SK-N-MC (cell line): ENCODE measurements at regions not wholly inside any gene's neighbourhood (a gene's known extent, or its start where the extent isn't known, plus 50 kb on each side); places are given as distances from the start of the nearest gene placed in this dataset.

Source experiments
- DNase-seq: peaks from one replicate; pipeline ENCODE4 v3.0.0-alpha.2; 2011; ENCODE audit warnings: low read depth, low spot score
- H3K27ac ChIP-seq: fragments of 200-600 bp; sonication (generic); 2 replicates; pipeline ENCODE4 v1.5.1; 2016; ENCODE audit warnings: mixed run types
- H3K36me3 ChIP-seq: fragments of 200-600 bp; sonication (generic); 2 replicates; pipeline ENCODE4 v1.6.1; 2017; ENCODE audit warnings: antibody characterized with exemption, low read length, mixed read lengths; ENCODE audit not compliant: insufficient read depth
- H3K4me3 ChIP-seq: fragments of 200-600 bp; sonication (generic); 2 replicates; pipeline ENCODE4 v1.5.1; 2016
- H3K9ac ChIP-seq: fragments of 200-600 bp; sonication (generic); 2 replicates; pipeline ENCODE4 v1.8.0; 2017; ENCODE audit warnings: mixed run types, mixed read lengths; ENCODE audit not compliant: insufficient read length
- H3K9me3 ChIP-seq: fragments of 200-600 bp; sonication (generic); 2 replicates; pipeline ENCODE4 v1.6.1; 2017; ENCODE audit warnings: low read depth, mild to moderate bottlenecking, antibody characterized with exemption, low read length, moderate library complexity, mixed read lengths
- EZH2 ChIP-seq: fragments of 200-600 bp; sonication (generic); IDR thresholded peaks from one replicate; pipeline ENCODE4 v1.6.1; 2017; ENCODE audit warnings: antibody characterized with exemption
- FOXP2 ChIP-seq: optimal IDR thresholded peaks from 2 replicates; pipeline ENCODE3; 2011; ENCODE audit warnings: mild to moderate bottlenecking, moderate library complexity; ENCODE audit not compliant: insufficient read depth; ENCODE audit errors: extremely low read length, control extremely low read depth
- POLR2AphosphoS5 ChIP-seq: IDR thresholded peaks from 2 replicates; pipeline ENCODE4 v1.6.1; 2012; ENCODE audit warnings: mild to moderate bottlenecking, low read depth, low read length, borderline replicate concordance

DNA sequence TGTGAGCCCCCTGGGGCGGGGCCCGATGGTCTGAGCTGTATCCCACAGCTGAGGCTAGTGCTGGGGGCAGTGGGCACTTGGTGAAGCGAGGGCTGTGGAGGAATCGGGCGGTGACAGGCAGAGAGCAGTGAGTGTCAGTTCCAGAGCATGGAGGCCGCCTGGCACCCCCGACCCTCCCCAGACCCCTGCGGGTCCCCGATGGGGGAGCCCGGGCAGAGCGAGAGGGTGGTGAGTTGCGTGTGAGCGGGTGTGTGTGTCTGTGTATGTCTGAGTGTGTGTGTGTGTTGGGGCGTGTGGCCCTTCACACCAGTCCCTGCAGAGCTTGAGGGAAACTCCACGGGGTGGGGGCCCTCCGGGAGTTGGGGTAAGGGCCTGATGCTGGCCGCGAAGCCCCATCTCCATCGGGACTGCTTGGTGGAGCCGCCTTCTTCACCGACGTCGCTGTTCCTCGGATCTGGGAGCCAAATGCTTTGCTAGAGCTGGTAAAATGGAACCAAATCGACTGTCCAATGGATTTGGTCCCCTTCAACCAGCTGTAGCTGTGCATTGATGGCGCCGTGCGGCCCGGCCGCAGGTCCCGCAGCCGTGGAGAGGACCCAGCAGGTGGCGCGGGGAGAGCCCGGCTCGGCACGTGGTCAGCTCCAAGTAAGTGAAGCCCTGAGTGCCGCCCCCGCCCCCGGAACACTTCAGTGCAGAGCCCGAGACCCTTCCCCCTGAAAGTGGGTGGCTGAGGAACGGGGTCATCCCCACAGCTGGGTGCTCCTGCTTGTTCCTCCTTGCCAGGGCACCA, 77.7 kb upstream of the SLCO4A1 start:
- Histone ChIP-seq H3K9me3 (no peaks in the 10 kb centered on the region), H3K9ac (no peak overlapping the region), H3K27ac (no peak overlapping the region), H3K4me3 (no peak overlapping the region), H3K36me3 (no peaks in the 10 kb centered on the region)
- TF ChIP-seq EZH2 (no peak), POLR2AphosphoS5 (no peak), FOXP2 (no peak)
- DNase-seq: no peak

DNA sequence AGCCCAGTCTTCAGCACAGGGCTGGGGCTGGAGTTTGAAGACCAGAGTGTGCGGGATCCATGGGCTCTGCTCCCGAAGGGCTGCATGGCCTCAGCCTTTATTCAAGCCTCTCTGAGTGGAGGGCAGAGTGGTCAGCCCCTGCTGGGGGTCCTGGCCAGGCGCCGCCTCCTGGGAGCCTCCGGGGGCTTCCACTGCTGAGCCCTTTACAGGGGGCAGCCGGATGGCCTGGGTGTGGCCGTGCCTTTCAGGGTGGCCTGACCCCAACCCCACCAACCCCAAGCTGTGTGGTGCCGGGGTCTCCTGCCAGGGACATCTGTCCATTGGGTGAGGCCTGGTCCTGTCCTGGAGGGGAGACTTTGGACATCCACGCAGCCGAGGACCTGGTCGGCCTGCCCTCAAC, 76.0 kb upstream of the SLCO4A1 start:
- no peak for DNase-seq
- no peak for TF ChIP-seq EZH2
- no peak for TF ChIP-seq POLR2AphosphoS5
- no peak for TF ChIP-seq FOXP2
- no peaks in the 10 kb centered on the region for H3K36me3 ChIP-seq
- H3K27ac ChIP-seq: no peak overlapping the region
- no peak overlapping the region for H3K4me3 ChIP-seq
- no peaks in the 10 kb centered on the region for H3K9me3 ChIP-seq
- H3K9ac ChIP-seq: no peak overlapping the region

DNA sequence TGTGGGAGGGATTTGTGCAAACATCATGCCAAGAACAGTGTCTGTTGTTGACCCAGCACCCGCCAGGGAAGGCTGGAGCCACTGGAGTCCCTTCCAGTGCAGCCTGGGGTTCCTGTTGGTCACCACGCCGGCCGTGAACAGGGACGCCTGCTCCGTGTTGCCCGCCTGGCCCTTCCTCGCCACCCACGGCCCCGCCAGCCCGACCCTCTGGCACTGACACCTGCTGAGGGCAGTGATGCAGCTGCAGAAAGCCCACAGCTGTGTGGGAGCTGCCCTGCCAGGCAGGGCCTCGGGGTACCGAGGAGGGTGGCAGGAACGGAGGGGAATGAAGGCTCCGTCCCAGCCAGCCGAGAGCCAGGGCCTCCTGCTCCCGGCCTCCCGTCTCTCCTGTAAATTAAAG, 75.5 kb upstream of the SLCO4A1 start:
- Histone ChIP-seq H3K4me3 (no peak overlapping the region), H3K36me3 (no peaks in the 10 kb centered on the region), H3K27ac (no peak overlapping the region), H3K9ac (no peak overlapping the region), H3K9me3 (no peaks in the 10 kb centered on the region)
- no peak for DNase-seq
- TF ChIP-seq EZH2: no peak
- no peak for TF ChIP-seq FOXP2
- TF ChIP-seq POLR2AphosphoS5: no peak

DNA sequence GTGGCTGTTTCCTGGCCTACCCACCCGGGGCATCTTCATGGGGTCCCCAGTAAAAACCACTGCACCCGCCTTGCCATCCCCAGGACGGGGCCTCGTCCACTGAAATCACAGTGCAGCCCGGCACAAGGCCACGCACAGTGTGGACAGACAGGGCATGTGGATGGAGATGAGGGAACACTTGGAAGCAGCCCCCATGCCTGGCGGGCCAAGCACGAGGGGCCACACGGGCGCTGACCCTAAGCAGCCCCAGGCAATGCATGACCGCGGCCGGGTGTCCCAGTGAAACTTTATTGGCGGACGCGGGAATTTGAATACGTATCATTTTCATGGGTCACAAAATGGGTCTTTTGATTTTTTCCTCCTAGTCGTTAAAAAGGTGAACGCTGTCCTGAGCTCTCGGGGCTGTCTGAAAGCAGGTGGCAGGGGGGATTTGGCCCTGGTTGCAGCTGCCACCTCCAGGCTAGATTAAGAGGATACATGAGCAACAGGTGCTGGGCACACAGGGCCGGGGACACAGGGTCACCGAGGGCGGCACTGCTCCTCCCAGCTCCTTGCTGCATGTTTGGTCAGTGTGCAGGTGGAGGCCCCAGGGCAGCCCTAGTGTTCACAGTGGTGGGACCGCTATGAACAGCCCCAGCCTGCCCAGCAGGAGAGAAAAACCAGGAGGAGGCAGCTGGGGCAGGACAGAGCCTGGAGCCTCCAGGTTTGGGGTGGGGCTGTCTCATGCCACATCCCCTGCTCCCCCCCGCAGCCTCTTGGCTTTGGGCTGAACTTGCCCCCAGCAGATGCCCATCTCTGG, 74.9 kb upstream of the SLCO4A1 start:
- H3K9me3 ChIP-seq: no peaks in the 10 kb centered on the region
- no peak overlapping the region for H3K9ac ChIP-seq
- DNase-seq: no peak
- H3K4me3 ChIP-seq: no peak overlapping the region
- no peak for TF ChIP-seq EZH2
- H3K27ac ChIP-seq: no peak overlapping the region
- H3K36me3 ChIP-seq: no peaks in the 10 kb centered on the region

DNA sequence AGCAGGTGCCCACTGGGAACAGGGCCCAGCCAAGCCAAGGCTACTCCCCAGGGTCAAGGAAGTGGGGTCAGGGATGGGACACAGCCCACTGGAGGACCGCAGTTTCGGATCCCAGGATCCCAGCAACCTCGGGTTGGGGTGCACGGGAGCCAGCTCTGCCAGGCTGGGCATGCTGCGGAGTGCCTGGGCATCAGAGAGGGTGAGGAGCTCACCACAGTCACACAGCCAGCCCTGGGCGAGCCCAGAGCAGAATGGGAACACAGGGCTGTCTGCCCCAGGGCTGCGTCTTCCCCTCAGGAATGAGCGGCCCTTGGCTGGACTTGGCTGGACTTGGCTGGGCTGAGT, 74.3 kb upstream of the SLCO4A1 start:
- no peaks in the 10 kb centered on the region for H3K9me3 ChIP-seq
- DNase-seq: no peak
- H3K4me3 ChIP-seq: no peak overlapping the region
- TF ChIP-seq POLR2AphosphoS5 (no peak), EZH2 (no peak), FOXP2 (no peak)
- no peaks in the 10 kb centered on the region for H3K36me3 ChIP-seq
- no peak overlapping the region for H3K9ac ChIP-seq
- no peak overlapping the region for H3K27ac ChIP-seq

DNA sequence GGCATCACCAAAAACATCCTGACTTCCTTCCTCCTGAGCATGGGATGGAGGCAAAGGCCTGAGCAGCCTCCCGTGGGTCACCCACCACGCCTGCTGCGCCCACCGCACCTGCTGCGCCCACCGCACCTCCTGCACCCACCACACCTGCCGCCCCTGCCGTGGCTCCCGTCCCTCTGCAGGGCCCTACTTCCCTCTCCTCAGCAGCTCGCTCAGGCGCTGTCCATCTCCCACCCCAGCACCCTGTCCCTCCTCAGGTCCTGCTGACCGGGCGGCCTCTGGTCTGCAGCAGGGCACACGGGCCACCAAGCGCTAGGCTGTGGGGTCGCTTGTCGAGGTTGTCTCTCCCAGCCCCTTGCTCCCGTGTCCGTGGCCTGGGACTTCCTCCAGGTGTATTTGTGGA, 72.7 kb upstream of the SLCO4A1 start:
- Histone ChIP-seq H3K36me3 (no peaks in the 10 kb centered on the region), H3K9ac (no peak overlapping the region), H3K4me3 (no peak overlapping the region), H3K9me3 (no peaks in the 10 kb centered on the region), H3K27ac (no peak overlapping the region)
- TF ChIP-seq EZH2 (no peak), FOXP2 (no peak), POLR2AphosphoS5 (no peak)
- DNase-seq: no peak

DNA sequence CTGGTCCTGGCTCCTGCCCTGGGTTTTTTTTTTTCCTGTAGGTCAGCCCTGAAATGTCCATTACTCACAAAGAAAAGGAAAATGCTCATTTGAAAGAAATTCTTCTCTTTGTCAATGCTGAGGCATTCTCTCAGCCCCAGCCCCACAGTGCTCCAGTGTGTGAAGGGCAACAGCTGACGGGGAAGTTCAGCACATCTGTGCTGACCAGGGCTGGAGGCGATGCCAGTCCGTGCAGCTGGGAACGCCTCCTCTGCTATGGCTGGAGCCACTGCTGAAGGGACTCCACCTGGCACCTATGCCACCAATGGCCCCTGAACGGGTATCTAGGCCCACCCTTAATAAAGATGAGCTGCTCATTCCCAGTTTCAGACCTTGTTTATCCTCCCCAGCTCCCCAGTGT, 71.9 kb upstream of the SLCO4A1 start:
- Histone ChIP-seq H3K27ac (no peak overlapping the region), H3K9ac (no peak overlapping the region), H3K4me3 (no peak overlapping the region), H3K9me3 (no peaks in the 10 kb centered on the region), H3K36me3 (no peaks in the 10 kb centered on the region)
- DNase-seq: no peak
- TF ChIP-seq EZH2 (no peak), POLR2AphosphoS5 (no peak), FOXP2 (no peak)

DNA sequence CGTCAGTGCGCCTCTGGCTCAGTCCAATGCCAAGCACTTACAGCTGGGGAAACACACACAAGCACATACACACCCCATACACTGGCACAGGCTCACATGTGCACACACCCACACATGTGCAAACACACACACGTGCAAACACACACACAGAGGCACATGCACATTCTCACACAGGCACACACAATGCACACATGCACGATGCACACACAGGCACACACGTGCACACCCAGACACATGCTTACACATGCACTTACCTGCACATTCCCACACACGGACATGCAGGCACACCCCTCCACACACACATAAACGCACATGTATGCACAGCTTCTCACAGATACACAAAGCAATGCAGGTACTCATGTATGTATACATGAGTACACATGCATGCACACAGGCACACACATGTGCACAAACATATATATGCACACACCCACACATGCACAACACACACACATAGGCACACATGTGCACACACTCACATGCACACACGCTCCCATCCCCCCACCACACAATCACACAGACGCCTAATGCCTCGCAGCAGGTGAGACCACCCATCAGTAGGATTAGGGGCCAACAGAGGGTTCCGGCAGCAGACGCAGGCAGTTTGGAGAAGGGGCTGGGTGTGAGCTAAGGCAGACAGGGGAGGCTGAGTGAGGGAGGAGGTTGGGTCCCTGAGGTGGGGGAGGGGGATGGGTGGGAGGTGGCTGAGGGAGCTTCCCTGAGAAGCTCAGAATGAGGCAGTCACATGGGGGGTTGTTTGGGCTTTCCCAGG, 71.2 kb upstream of the SLCO4A1 start:
- no peak overlapping the region for H3K9ac ChIP-seq
- no peak for TF ChIP-seq FOXP2
- no peak for TF ChIP-seq EZH2
- no peak for TF ChIP-seq POLR2AphosphoS5
- H3K9me3 ChIP-seq: no peaks in the 10 kb centered on the region
- no peak overlapping the region for H3K27ac ChIP-seq
- H3K36me3 ChIP-seq: no peaks in the 10 kb centered on the region
- DNase-seq: no peak
- H3K4me3 ChIP-seq: no peak overlapping the region

DNA sequence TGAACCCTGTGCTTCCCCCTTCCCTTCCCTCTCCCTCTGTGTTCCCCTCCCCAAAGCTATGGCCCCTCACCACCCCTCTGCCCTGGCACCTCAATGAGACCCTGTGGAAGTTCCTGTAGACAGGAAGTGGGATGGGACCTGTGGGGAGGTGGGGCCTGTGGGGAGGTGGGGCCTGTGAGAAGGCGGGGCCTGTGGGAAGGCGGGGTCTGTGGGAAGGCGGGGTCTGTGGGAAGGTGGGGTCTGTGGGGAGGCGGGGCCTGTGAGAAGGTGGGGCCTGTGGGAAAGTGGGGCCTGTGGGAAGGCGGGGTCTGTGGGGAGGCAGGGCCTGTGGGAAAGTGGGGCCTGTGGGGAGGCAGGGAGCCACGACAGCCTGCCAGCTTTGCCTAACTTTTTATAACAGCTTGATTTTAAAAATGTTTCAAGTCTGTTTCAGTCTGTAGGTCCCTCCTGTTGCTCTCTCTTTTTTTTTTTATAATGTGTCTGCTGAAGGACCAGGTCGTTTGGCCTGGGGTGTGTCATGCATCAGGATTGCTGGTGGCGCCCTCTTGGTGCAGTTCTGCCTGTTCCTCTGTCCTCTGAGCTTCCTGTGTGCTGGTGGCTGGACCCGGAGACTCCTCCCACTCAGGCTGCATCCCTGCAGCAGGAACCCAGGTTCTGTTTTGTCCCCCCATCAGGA, 70.5 kb upstream of the SLCO4A1 start:
- TF ChIP-seq POLR2AphosphoS5 (no peak), FOXP2 (no peak), EZH2 (no peak)
- no peak overlapping the region for H3K4me3 ChIP-seq
- no peak overlapping the region for H3K27ac ChIP-seq
- no peaks in the 10 kb centered on the region for H3K9me3 ChIP-seq
- no peaks in the 10 kb centered on the region for H3K36me3 ChIP-seq
- DNase-seq: no peak
- H3K9ac ChIP-seq: no peak overlapping the region
